Gastroesophageal sphincter (tissue), 3 donors: ENCODE measurements at regions not wholly inside any gene's neighbourhood (a gene's known extent, or its start where the extent isn't known, plus 50 kb on each side); places are given as distances from the start of the nearest gene placed in this dataset.

Experiments used
- EP300 ChIP-seq: sonication (generic); formaldehyde crosslinking; IDR thresholded peaks from one replicate; pipeline ENCODE4 v1.6.1; 2017; ENCODE audit warnings: antibody characterized with exemption, mild to moderate bottlenecking
- POLR2A ChIP-seq, 2 donors: fragments of 450-650 bp; IDR thresholded peaks; one replicate each; pipeline ENCODE4 v1.6.1; 2017; ENCODE audit warnings: antibody characterized with exemption in 2 of 2, mild to moderate bottlenecking in 2 of 2, moderate library complexity in 1 of 2
- TF ChIP-seq, protein P1 (sequence below), 4 experiments: fragments of 200-600 bp in 2 of 4; fragments of 450-650 bp in 2 of 4; sonication (generic) in 1 of 4; IDR thresholded peaks; one replicate each; pipeline ENCODE4 v1.5.1; 2017 to 2019; ENCODE audit warnings: antibody characterized with exemption in 4 of 4, mild to moderate bottlenecking in 2 of 4, moderate library complexity in 2 of 4

DNA sequence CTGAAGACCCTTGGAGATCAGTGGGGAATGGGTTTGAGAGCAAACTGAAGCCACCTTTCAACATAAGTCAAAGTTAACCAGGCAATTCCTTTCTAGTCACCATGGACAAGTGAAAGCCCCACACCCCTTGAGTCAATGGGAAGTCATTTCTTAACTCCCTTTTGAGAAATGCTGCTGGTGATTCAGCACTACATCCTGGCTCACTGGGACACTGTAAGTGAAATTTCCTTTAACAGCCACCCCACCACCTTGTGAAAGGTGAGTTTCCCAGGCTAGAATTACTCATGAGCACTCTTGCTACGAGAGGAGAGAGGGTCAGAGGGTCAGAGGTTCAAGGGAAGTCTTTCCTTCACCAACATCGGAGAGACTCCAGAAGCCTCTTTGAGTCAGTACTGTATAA is 93.3 kb upstream of the MARCKS start:
- TF ChIP-seq, protein P1, sequence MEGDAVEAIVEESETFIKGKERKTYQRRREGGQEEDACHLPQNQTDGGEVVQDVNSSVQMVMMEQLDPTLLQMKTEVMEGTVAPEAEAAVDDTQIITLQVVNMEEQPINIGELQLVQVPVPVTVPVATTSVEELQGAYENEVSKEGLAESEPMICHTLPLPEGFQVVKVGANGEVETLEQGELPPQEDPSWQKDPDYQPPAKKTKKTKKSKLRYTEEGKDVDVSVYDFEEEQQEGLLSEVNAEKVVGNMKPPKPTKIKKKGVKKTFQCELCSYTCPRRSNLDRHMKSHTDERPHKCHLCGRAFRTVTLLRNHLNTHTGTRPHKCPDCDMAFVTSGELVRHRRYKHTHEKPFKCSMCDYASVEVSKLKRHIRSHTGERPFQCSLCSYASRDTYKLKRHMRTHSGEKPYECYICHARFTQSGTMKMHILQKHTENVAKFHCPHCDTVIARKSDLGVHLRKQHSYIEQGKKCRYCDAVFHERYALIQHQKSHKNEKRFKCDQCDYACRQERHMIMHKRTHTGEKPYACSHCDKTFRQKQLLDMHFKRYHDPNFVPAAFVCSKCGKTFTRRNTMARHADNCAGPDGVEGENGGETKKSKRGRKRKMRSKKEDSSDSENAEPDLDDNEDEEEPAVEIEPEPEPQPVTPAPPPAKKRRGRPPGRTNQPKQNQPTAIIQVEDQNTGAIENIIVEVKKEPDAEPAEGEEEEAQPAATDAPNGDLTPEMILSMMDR (IDR thresholded peaks at IDR 0.05): no peak
- no peak for TF ChIP-seq POLR2A (IDR thresholded peaks at IDR 0.05)
- no peak for TF ChIP-seq EP300
